ENCODE measurements at regions not wholly inside any gene's neighbourhood (a gene's known extent, or its start where the extent isn't known, plus 50 kb on each side); places are given as distances from the start of the nearest gene placed in this dataset.

GRCh38 chr2:55108456-55109160, 58.4 kb upstream of the RTN4 start:
- no peaks in the 10 kb centered on the region for H3K27me3 Mint-ChIP-seq
- no peaks in the 10 kb centered on the region for H3K36me3 Mint-ChIP-seq (ENCODE audit: low read depth)
- peaks cover 3% of the 10 kb centered on the region for H3K4me1 Mint-ChIP-seq (ENCODE audit: low read depth)
- H3K9me3 Mint-ChIP-seq = no peaks in the 10 kb centered on the region
- H3K4me3 Mint-ChIP-seq = no peak overlapping the region
- H3K27ac Mint-ChIP-seq = no peak overlapping the region

GRCh38 chr2:55107436-55107835, 57.2 kb upstream of the RTN4 start:
- Mint-ChIP-seq H3K27me3 (no peaks in the 10 kb centered on the region), H3K27ac (no peak overlapping the region), H3K4me3 (no peak overlapping the region), H3K36me3 (ENCODE audit: low read depth) (no peaks in the 10 kb centered on the region), H3K9me3 (no peaks in the 10 kb centered on the region), H3K4me1 (ENCODE audit: low read depth) (peaks cover 7% of the 10 kb centered on the region)

GRCh38 chr2:55106148-55106547, 55.9 kb upstream of the RTN4 start:
- Mint-ChIP-seq H3K36me3 (ENCODE audit: low read depth) (no peaks in the 10 kb centered on the region), H3K27ac (no peak overlapping the region), H3K4me1 (ENCODE audit: low read depth) (peaks cover 4% of the 10 kb centered on the region), H3K27me3 (no peaks in the 10 kb centered on the region), H3K9me3 (no peaks in the 10 kb centered on the region), H3K4me3 (no peak overlapping the region)

GRCh38 chr2:55105456-55105855, 55.2 kb upstream of the RTN4 start:
- Mint-ChIP-seq H3K27me3 (no peaks in the 10 kb centered on the region), H3K4me3 (no peak overlapping the region), H3K9me3 (no peaks in the 10 kb centered on the region), H3K4me1 (ENCODE audit: low read depth) (peaks cover 6% of the 10 kb centered on the region), H3K36me3 (ENCODE audit: low read depth) (no peaks in the 10 kb centered on the region), H3K27ac (no peak overlapping the region)

GRCh38 chr2:55103046-55103445, 52.8 kb upstream of the RTN4 start:
- no peaks in the 10 kb centered on the region for H3K36me3 Mint-ChIP-seq (ENCODE audit: low read depth)
- H3K27ac Mint-ChIP-seq = no peak overlapping the region
- peaks cover 19% of the 10 kb centered on the region for H3K4me1 Mint-ChIP-seq (ENCODE audit: low read depth)
- H3K9me3 Mint-ChIP-seq = no peaks in the 10 kb centered on the region
- H3K4me3 Mint-ChIP-seq = no peak overlapping the region
- no peaks in the 10 kb centered on the region for H3K27me3 Mint-ChIP-seq

- Mint-ChIP-seq H3K9me3 (no peaks in the 10 kb centered on the region), H3K27ac (no peak overlapping the region), H3K4me1 (ENCODE audit: low read depth) (peaks cover 19% of the 10 kb centered on the region), H3K27me3 (no peaks in the 10 kb centered on the region), H3K4me3 (no peak overlapping the region), H3K36me3 (ENCODE audit: low read depth) (no peaks in the 10 kb centered on the region)
Measured at GRCh38 chr2:55102056-55102812, 52.0 kb upstream of the RTN4 start.

GRCh38 chr2:55101466-55101865, 51.2 kb upstream of the RTN4 start:
- H3K27ac Mint-ChIP-seq = no peak overlapping the region
- H3K36me3 Mint-ChIP-seq (ENCODE audit: low read depth) = no peaks in the 10 kb centered on the region
- H3K4me1 Mint-ChIP-seq (ENCODE audit: low read depth) = peaks cover 19% of the 10 kb centered on the region
- no peak overlapping the region for H3K4me3 Mint-ChIP-seq
- H3K27me3 Mint-ChIP-seq = no peaks in the 10 kb centered on the region
- no peaks in the 10 kb centered on the region for H3K9me3 Mint-ChIP-seq

GRCh38 chr2:55099878-55100820, 49.9 kb upstream of the RTN4 start:
- Mint-ChIP-seq H3K4me3 (no peak overlapping the region), H3K9me3 (no peaks in the 10 kb centered on the region), H3K27me3 (no peaks in the 10 kb centered on the region), H3K4me1 (ENCODE audit: low read depth) (peaks cover 19% of the 10 kb centered on the region), H3K36me3 (ENCODE audit: low read depth) (no peaks in the 10 kb centered on the region), H3K27ac (peak overlapping the region; percentile 78)
